ENCODE measurements at regions not wholly inside any gene's neighbourhood (a gene's known extent, or its start where the extent isn't known, plus 50 kb on each side); places are given as distances from the start of the nearest gene placed in this dataset.

GRCh38 chr11:33635161-33635560, 65.5 kb downstream of the C11orf91 start:
- no peaks in the 10 kb centered on the region for H3K79me1 ChIP-seq (ENCODE audit: insufficient read depth, low read depth, low read length, poor library complexity, severe bottlenecking)
- no peak overlapping the region for H2BK120ac ChIP-seq (ENCODE audit: low read depth, low read length, poor library complexity, severe bottlenecking)
- no peak overlapping the region for H2BK5ac ChIP-seq (ENCODE audit: insufficient read length, low read length)
- H3K23me2 ChIP-seq (ENCODE audit: insufficient read length, low read depth, low read length, poor library complexity, severe bottlenecking): no peaks in the 10 kb centered on the region
- no peak overlapping the region for H3T11ph ChIP-seq (ENCODE audit: low read length)
- DNase-seq: no peak
- Mint-ChIP-seq H3K4me1 (peaks cover 8 to 9% of the 10 kb centered on the region in 2 experiments), H3K27me3 (ENCODE audit: low read depth) (no peaks in the 10 kb centered on the region; the same call in 1 of the 2 replicates), H3K4me3 (no peak overlapping the region), H3K9me3 (peaks cover 17 to 18% of the 10 kb centered on the region in 2 experiments), H3K27ac (no peak overlapping the region), H3K36me3 (ENCODE audit: insufficient read depth in 1 of 3, low read depth in 3 of 3) (peaks cover 13 to 24% (median 13%) of the 10 kb centered on the region in 3 experiments)
- H2BK20ac ChIP-seq (ENCODE audit: low read depth, low read length, poor library complexity, severe bottlenecking): no peak overlapping the region
- H2BK12ac ChIP-seq (ENCODE audit: insufficient read length, low read depth, low read length): no peak overlapping the region
- no peak overlapping the region for H4K91ac ChIP-seq (ENCODE audit: insufficient read length, low read depth, low read length)
- H4K20me1 ChIP-seq (ENCODE audit: control insufficient read depth, insufficient read depth, insufficient read length): no peaks in the 10 kb centered on the region
- no peak overlapping the region for H3K14ac ChIP-seq (ENCODE audit: insufficient read depth, low read length)
- no peak overlapping the region for H3K27ac ChIP-seq (ENCODE audit: insufficient read length, low read depth, low read length)
- H2AK5ac ChIP-seq (ENCODE audit: insufficient read length, low read length): no peak overlapping the region
- H4K8ac ChIP-seq (replicated peaks; ENCODE audit: insufficient read length, low read depth, low read length): no peak overlapping the region
- no CpG with 5 or more reads among the region's 5 CpGs for WGBS (ENCODE audit: extremely low coverage, insufficient read length, low lambda C conversion rate)
- no peak overlapping the region for H2AFZ ChIP-seq (ENCODE audit: low read length)
- no peak overlapping the region for H2BK15ac ChIP-seq (ENCODE audit: low read depth, low read length)
- TF ChIP-seq, protein P1, sequence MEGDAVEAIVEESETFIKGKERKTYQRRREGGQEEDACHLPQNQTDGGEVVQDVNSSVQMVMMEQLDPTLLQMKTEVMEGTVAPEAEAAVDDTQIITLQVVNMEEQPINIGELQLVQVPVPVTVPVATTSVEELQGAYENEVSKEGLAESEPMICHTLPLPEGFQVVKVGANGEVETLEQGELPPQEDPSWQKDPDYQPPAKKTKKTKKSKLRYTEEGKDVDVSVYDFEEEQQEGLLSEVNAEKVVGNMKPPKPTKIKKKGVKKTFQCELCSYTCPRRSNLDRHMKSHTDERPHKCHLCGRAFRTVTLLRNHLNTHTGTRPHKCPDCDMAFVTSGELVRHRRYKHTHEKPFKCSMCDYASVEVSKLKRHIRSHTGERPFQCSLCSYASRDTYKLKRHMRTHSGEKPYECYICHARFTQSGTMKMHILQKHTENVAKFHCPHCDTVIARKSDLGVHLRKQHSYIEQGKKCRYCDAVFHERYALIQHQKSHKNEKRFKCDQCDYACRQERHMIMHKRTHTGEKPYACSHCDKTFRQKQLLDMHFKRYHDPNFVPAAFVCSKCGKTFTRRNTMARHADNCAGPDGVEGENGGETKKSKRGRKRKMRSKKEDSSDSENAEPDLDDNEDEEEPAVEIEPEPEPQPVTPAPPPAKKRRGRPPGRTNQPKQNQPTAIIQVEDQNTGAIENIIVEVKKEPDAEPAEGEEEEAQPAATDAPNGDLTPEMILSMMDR (conservative IDR thresholded peaks at IDR 0.05): no peak
- no peak overlapping the region for H3K56ac ChIP-seq (ENCODE audit: insufficient read length, low read depth, low read length)
- H3K18ac ChIP-seq (ENCODE audit: insufficient read length, low read depth, low read length): no peak overlapping the region
- no peak overlapping the region for H3K23ac ChIP-seq (ENCODE audit: insufficient read length, low read depth, low read length)
- H3K9ac ChIP-seq (ENCODE audit: extremely low read depth, insufficient read length, low read length): no peak overlapping the region
- H3K4me2 ChIP-seq (ENCODE audit: insufficient read depth, insufficient read length, low read length): no peak overlapping the region
- H3K27me3 ChIP-seq (ENCODE audit: insufficient read depth, low read length): no peaks in the 10 kb centered on the region
- peaks cover 9% of the 10 kb centered on the region for H3K9me3 ChIP-seq (ENCODE audit: control insufficient read depth, low read depth, low read length)
- H3K4me1 ChIP-seq (ENCODE audit: insufficient read depth, low read length): peaks cover 2% of the 10 kb centered on the region; the same call in 1 of the 2 replicates
- H4K5ac ChIP-seq (ENCODE audit: insufficient read length, low read depth, low read length): no peak overlapping the region
- H3K79me2 ChIP-seq (ENCODE audit: insufficient read depth, low read length): no peaks in the 10 kb centered on the region
- H3K4ac ChIP-seq (ENCODE audit: low read depth, low read length): no peak overlapping the region
